ENCODE measurements at regions not wholly inside any gene's neighbourhood (a gene's known extent, or its start where the extent isn't known, plus 50 kb on each side); places are given as distances from the start of the nearest gene placed in this dataset.

DNA sequence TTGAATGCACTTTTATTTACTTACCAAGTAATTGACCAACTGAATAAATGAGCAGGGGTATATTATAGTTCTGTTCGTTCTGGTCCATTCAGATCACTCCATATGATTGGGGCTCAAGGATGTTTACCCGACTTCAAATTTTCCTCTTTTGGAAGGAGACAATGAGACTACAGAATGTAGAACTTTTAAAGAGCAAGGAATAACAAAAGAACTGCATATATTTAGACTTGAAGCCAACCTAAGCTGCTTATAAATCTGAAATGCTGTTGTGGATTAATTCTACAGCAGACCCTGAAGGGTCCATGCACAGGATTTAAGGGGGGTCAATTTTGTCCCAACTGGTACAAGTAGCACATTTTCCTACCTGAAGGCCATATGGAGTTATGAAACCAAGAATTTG, 610.8 kb downstream of the RAB28 start:
- TF ChIP-seq, protein P1, sequence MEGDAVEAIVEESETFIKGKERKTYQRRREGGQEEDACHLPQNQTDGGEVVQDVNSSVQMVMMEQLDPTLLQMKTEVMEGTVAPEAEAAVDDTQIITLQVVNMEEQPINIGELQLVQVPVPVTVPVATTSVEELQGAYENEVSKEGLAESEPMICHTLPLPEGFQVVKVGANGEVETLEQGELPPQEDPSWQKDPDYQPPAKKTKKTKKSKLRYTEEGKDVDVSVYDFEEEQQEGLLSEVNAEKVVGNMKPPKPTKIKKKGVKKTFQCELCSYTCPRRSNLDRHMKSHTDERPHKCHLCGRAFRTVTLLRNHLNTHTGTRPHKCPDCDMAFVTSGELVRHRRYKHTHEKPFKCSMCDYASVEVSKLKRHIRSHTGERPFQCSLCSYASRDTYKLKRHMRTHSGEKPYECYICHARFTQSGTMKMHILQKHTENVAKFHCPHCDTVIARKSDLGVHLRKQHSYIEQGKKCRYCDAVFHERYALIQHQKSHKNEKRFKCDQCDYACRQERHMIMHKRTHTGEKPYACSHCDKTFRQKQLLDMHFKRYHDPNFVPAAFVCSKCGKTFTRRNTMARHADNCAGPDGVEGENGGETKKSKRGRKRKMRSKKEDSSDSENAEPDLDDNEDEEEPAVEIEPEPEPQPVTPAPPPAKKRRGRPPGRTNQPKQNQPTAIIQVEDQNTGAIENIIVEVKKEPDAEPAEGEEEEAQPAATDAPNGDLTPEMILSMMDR (IDR thresholded peaks at IDR 0.05), result no peak
- no peak for TF ChIP-seq POLR2A (IDR thresholded peaks at IDR 0.05)
